ENCODE measurements at regions not wholly inside any gene's neighbourhood (a gene's known extent, or its start where the extent isn't known, plus 50 kb on each side); places are given as distances from the start of the nearest gene placed in this dataset.
A peak's percentile ranks its signal among the peaks of the same experiment; 100 is the strongest.

DNA sequence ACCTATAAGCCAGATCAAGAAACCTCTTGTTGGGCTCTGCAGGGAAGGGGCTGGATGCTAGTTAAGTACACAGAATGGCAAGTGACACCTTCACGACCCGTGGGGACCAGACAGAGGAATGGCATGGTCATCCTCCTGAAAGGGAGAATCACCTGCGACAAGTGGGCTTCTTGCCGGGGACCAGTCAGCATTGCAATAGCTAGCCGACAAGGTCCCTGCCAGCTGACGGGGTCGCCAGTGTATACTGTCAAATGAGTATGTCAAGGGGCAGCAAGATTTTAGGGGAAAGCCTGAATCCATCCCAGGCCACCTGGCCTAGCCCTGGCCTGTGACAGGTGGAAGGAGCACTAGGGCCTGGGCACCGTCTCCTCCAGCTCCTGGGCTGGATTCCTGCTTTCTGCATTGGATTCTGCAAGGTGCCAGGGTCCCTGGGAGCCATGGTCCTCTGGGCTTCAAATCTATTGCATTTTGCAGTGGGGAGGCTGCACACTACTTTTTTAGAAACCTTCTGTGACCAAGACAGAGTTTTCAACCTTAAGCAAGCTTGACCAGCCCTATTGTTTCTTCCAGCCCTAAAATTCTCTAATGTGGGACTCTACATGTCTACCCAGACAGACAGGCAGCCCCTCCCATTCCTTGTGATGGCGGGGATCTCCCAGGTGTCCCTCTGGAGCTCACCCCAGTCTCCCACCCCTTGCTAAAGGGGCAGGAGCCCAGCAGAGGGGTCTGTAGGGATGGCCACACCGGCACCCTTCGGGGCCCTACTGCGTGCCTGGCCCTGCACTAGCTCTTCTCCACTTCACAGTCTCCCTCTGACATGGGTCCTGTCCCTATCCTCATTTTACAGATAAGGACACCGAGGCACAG lies 178.5 kb downstream of the GLI2 start:
- WGBS, 2 donors (ENCODE audit: low coverage in 1 of 2) = 92% methylated on average over 13 of the region's 13 CpGs; no CpG with 5 or more reads in 1 of the 2 donors
- intact Hi-C loops (cut with DNase I; ENCODE audit: low total_unique reads) = loop anchor here (2.0 kb wide), 1 partner anchor 77 kb away; no protein-coding TSS in a partner anchor

DNA sequence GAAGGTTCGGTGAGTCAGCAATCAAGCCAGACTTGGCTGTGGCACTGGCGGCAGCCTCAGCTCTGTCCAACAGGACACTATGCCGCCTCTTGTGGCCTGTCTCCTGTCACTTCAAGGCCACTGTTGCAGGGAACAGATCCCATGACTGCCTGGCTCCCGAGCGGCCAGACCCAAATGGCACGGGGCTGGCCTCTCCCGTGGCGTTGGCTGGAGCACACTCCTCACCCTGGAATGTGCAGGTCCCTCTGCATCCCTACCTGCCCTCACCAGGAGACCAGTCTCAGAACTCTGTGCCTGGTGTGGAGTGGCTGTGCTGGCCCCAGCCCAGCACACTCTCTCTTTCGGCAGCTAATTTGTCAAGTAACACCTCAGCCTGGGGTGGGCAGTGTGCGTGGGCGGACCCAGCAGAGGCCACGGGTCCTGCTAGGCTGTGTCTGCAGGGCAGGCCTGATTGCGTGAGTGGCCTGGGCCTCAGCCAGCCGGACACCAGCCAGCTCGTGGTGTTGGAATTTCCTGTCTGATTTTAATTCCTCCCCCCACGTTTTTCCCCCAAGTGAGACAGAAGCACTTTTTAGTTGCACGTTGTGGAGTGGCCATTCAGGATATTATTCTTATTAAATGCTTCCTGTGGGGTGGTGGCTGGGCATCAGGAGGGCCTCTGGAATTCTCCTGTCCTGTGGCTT lies 179.3 kb downstream of the GLI2 start:
- in situ Hi-C loops (cut with MboI; ENCODE audit: low pct_ligation_motif_present in 1 of 4, low pct_unique_long_range_greater_than_20kb in 1 of 4, low sequenced_read_pairs in 3 of 4) = no loop called here
- WGBS, 2 donors (ENCODE audit: low coverage in 1 of 2) = 60 to 66% methylated on average over 1 to 17 of the region's 17 CpGs

More for the DNA sequence above, 178.5 kb downstream of the GLI2 start:
- no peaks in the 10 kb centered on the region for H3K9me3 ChIP-seq
- peak overlapping the region in 1 of 4 donors; percentile 42 for H3K27ac ChIP-seq
- H3K4me3 ChIP-seq = no peak overlapping the region
- no peaks in the 10 kb centered on the region for H3K36me3 ChIP-seq
- in situ Hi-C loops (cut with MboI; ENCODE audit: low pct_ligation_motif_present in 1 of 4, low pct_unique_long_range_greater_than_20kb in 1 of 4, low sequenced_read_pairs in 3 of 4) = no loop called here
- H3K27me3 ChIP-seq = no peaks in the 10 kb centered on the region
- H3K4me1 ChIP-seq = peaks cover 7 to 35% (median 26%) of the 10 kb centered on the region in 4 donors
- DNase-seq = no peak
- TF ChIP-seq, protein P1, sequence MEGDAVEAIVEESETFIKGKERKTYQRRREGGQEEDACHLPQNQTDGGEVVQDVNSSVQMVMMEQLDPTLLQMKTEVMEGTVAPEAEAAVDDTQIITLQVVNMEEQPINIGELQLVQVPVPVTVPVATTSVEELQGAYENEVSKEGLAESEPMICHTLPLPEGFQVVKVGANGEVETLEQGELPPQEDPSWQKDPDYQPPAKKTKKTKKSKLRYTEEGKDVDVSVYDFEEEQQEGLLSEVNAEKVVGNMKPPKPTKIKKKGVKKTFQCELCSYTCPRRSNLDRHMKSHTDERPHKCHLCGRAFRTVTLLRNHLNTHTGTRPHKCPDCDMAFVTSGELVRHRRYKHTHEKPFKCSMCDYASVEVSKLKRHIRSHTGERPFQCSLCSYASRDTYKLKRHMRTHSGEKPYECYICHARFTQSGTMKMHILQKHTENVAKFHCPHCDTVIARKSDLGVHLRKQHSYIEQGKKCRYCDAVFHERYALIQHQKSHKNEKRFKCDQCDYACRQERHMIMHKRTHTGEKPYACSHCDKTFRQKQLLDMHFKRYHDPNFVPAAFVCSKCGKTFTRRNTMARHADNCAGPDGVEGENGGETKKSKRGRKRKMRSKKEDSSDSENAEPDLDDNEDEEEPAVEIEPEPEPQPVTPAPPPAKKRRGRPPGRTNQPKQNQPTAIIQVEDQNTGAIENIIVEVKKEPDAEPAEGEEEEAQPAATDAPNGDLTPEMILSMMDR (IDR thresholded peaks at IDR 0.05) = no peak
- TF ChIP-seq POLR2A (IDR thresholded peaks at IDR 0.05) (no peak), POLR2AphosphoS5 (IDR thresholded peaks at IDR 0.05) (no peak), EP300 (IDR thresholded peaks at IDR 0.05; ENCODE audit: low read depth) (no peak)

DNA sequence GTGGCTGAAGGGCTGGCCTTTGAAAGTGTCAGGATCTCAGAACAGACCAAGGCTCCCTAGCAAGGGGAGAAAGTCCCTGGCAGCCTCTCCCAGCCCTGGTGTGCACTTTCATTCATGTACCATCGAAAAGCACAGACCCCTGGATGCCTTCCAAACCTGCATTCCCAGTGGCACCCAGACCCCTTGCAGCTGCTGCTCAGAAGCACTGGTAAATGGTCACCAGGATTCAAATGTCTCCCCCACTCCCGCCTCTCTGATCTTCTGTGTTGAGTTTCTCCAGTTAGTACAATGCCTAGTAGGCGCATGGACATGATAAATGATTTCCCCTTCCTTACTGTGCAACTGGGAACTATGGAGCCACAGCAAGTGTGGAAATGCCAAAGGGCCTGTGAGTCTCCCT lies 180.0 kb downstream of the GLI2 start:
- Histone ChIP-seq H3K36me3 (no peaks in the 10 kb centered on the region), H3K4me1 (peaks cover 7 to 39% (median 26%) of the 10 kb centered on the region in 4 donors), H3K9me3 (no peaks in the 10 kb centered on the region), H3K4me3 (no peak overlapping the region), H3K27ac (peak overlapping the region in 1 of 4 donors; percentile 42), H3K27me3 (no peaks in the 10 kb centered on the region)
- DNase-seq = no peak
- in situ Hi-C loops (cut with MboI; ENCODE audit: low pct_ligation_motif_present in 1 of 4, low pct_unique_long_range_greater_than_20kb in 1 of 4, low sequenced_read_pairs in 3 of 4) (no loop called here), intact Hi-C loops (cut with DNase I; ENCODE audit: low total_unique reads) (loop anchor here (2.0 kb wide), 1 partner anchor 79 kb away; no protein-coding TSS in a partner anchor)
- TF ChIP-seq EP300 (IDR thresholded peaks at IDR 0.05; ENCODE audit: low read depth) (no peak), POLR2AphosphoS5 (IDR thresholded peaks at IDR 0.05) (no peak), POLR2A (IDR thresholded peaks at IDR 0.05) (no peak)
- TF ChIP-seq, protein P1 (IDR thresholded peaks at IDR 0.05) = no peak
- 81% methylated on average over 3 of the region's 3 CpGs; no CpG with 5 or more reads in 1 of the 2 donors for WGBS, 2 donors (ENCODE audit: low coverage in 1 of 2)

More for the DNA sequence above, 179.3 kb downstream of the GLI2 start:
- peaks cover 7 to 38% (median 26%) of the 10 kb centered on the region in 4 donors for H3K4me1 ChIP-seq
- H3K36me3 ChIP-seq = no peaks in the 10 kb centered on the region
- TF ChIP-seq EP300 (IDR thresholded peaks at IDR 0.05; ENCODE audit: low read depth) = no peak
- TF ChIP-seq, protein P1 (IDR thresholded peaks at IDR 0.05) = no peak
- no peak for TF ChIP-seq POLR2A (IDR thresholded peaks at IDR 0.05)
- peak in 1 of 3 donors; percentile 8 for TF ChIP-seq POLR2AphosphoS5 (IDR thresholded peaks at IDR 0.05)
- peak overlapping the region in 1 of 4 donors; percentile 42 for H3K27ac ChIP-seq
- no peaks in the 10 kb centered on the region for H3K9me3 ChIP-seq
- H3K4me3 ChIP-seq = no peak overlapping the region
- DNase-seq = peak; percentile 56
- no peaks in the 10 kb centered on the region for H3K27me3 ChIP-seq
- intact Hi-C loops (cut with DNase I; ENCODE audit: low total_unique reads) = loop anchor here (2.0 kb wide), 1 partner anchor 78 kb away; no protein-coding TSS in a partner anchor

DNA sequence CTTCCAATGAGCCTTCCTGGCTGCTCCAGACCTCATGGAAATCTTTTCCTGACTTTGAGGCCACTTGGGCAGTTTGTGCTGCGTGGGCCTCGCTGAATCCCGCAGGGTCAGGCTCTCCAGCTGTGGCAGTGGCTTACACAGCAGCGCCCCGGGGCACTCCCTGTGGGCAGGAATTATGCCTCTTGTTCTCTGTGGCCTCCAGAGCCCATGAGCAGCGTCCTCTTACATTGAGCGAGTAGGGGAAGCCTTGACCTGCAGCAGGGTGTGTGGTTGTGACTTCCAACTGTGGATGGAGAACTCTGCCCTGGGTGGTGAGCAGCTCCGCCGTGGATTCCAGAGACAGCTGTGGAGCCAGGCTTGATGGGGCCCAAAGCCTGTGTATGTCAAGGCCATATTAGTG lies 180.8 kb downstream of the GLI2 start:
- H3K4me1 ChIP-seq = peaks cover 7 to 39% (median 24%) of the 10 kb centered on the region in 4 donors
- intact Hi-C loops (cut with DNase I; ENCODE audit: low total_unique reads) = no loop called here
- H3K27me3 ChIP-seq = no peaks in the 10 kb centered on the region
- in situ Hi-C loops (cut with MboI; ENCODE audit: low pct_ligation_motif_present in 1 of 4, low pct_unique_long_range_greater_than_20kb in 1 of 4, low sequenced_read_pairs in 3 of 4) = no loop called here
- 93% methylated on average over 6 of the region's 9 CpGs; no CpG with 5 or more reads in 1 of the 2 donors for WGBS, 2 donors (ENCODE audit: low coverage in 1 of 2)
- H3K27ac ChIP-seq = no peak overlapping the region
- no peak for DNase-seq
- no peaks in the 10 kb centered on the region for H3K9me3 ChIP-seq
- no peak overlapping the region for H3K4me3 ChIP-seq
- H3K36me3 ChIP-seq = no peaks in the 10 kb centered on the region
- TF ChIP-seq EP300 (IDR thresholded peaks at IDR 0.05; ENCODE audit: low read depth) (no peak), POLR2AphosphoS5 (IDR thresholded peaks at IDR 0.05) (no peak), POLR2A (IDR thresholded peaks at IDR 0.05) (no peak)
- TF ChIP-seq, protein P1 (IDR thresholded peaks at IDR 0.05) = no peak
